AG09309 (cell line): ENCODE measurements at regions not wholly inside any gene's neighbourhood (a gene's known extent, or its start where the extent isn't known, plus 50 kb on each side); places are given as distances from the start of the nearest gene placed in this dataset.

Experiments
- DNase-seq: peaks from one replicate; pipeline ENCODE4 v3.0.0-alpha.2; 2010; ENCODE audit warnings: low read depth
- H3K4me3 ChIP-seq: 2 replicates; pipeline ENCODE4 v1.5.1; 2011; ENCODE audit warnings: mild to moderate bottlenecking, low read depth, low read length, moderate library complexity; ENCODE audit not compliant: control insufficient read depth
- CTCF ChIP-seq: IDR thresholded peaks from 2 replicates; pipeline ENCODE4 v1.5.1; 2011; ENCODE audit warnings: mild to moderate bottlenecking, low read depth, low read length, inconsistent platforms; ENCODE audit not compliant: insufficient read depth, control insufficient read depth; ENCODE audit errors: missing control alignments

- no peak for DNase-seq
- H3K4me3 ChIP-seq: no peak overlapping the region
- TF ChIP-seq CTCF: no peak
Observed at GRCh38 chr4:152240232-152240631, 295.7 kb downstream of the FBXW7 start.

- H3K4me3 ChIP-seq: no peak overlapping the region
- TF ChIP-seq CTCF: no peak
- DNase-seq: no peak
Observed at GRCh38 chr4:152239216-152239615, 296.7 kb downstream of the FBXW7 start.

GRCh38 chr4:152236519-152237056 is 299.3 kb downstream of the FBXW7 start:
- DNase-seq: no peak
- H3K4me3 ChIP-seq: no peak overlapping the region
- TF ChIP-seq CTCF: no peak

- no peak for TF ChIP-seq CTCF
- no peak for DNase-seq
- H3K4me3 ChIP-seq: no peak overlapping the region
Observed at GRCh38 chr4:152235718-152236117, 300.2 kb downstream of the FBXW7 start.

- TF ChIP-seq CTCF: no peak
- no peak for DNase-seq
- H3K4me3 ChIP-seq: no peak overlapping the region
Observed at GRCh38 chr4:152234571-152234970, 301.3 kb downstream of the FBXW7 start.

GRCh38 chr4:152232271-152232670 is 303.6 kb downstream of the FBXW7 start:
- no peak for DNase-seq
- H3K4me3 ChIP-seq: no peak overlapping the region
- TF ChIP-seq CTCF: no peak
